ENCODE measurements at regions not wholly inside any gene's neighbourhood (a gene's known extent, or its start where the extent isn't known, plus 50 kb on each side); places are given as distances from the start of the nearest gene placed in this dataset.

DNA sequence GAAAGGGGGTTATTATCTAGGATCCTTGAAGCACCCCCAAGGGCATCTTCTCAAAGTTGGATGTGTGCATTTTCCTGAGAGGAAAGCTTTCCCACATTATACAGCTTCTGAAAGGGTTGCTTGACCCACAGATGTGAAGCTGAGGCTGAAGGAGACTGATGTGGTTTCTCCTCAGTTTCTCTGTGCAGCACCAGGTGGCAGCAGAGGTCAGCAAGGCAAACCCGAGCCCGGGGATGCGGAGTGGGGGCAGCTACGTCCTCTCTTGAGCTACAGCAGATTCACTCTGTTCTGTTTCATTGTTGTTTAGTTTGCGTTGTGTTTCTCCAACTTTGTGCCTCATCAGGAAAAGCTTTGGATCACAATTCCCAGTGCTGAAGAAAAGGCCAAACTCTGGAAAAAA is 183.7 kb downstream of the OR4F29 start:
- peak; percentile 69 for TF ChIP-seq RAD21 (IDR thresholded peaks at IDR 0.05; ENCODE audit: low read depth)
